GM19238 (cell line): ENCODE measurements at regions not wholly inside any gene's neighbourhood (a gene's known extent, or its start where the extent isn't known, plus 50 kb on each side); places are given as distances from the start of the nearest gene placed in this dataset.
"Not testable (repeated sequence)": the region's sequence is repeated elsewhere in the genome, so short reads cannot be mapped to it uniquely, and the experiment has no call there.

Source experiments
- DNase-seq: peaks from one replicate; pipeline ENCODE4 v3.0.0; 2011; ENCODE audit warnings: low spot score; ENCODE audit not compliant: insufficient read length

GRCh38 chr5:105330185-105330584, 1767.6 kb upstream of the NUDT12 start:
- no peak for DNase-seq

GRCh38 chr5:105304859-105305258, 1742.3 kb upstream of the NUDT12 start:
- DNase-seq = no peak

GRCh38 chr5:105288946-105289345, 1726.4 kb upstream of the NUDT12 start:
- DNase-seq = no peak

DNA sequence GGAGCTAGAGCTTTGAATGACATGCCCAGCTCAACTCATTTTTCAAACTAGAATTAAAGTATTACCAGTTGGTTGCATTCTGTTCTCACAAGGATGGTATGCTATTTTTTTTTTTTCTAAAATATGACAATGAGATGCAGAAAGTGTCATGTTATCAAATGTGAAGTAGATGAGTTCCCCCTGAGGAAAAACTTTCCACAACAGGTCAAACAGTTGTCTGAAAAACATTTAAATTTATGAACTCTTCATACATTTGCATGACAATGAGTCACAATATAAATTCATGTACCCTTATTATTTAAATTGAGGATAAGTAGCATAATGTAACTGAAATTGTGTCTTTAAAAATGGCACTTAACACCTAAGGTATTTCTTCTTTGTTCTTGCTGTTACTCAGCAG, 1720.5 kb upstream of the NUDT12 start:
- DNase-seq = no peak

- no peak for DNase-seq
Observed at GRCh38 chr5:105274079-105274478, 1711.5 kb upstream of the NUDT12 start.

- DNase-seq = no peak
Observed at GRCh38 chr5:105263515-105263914, 1700.9 kb upstream of the NUDT12 start.

DNA sequence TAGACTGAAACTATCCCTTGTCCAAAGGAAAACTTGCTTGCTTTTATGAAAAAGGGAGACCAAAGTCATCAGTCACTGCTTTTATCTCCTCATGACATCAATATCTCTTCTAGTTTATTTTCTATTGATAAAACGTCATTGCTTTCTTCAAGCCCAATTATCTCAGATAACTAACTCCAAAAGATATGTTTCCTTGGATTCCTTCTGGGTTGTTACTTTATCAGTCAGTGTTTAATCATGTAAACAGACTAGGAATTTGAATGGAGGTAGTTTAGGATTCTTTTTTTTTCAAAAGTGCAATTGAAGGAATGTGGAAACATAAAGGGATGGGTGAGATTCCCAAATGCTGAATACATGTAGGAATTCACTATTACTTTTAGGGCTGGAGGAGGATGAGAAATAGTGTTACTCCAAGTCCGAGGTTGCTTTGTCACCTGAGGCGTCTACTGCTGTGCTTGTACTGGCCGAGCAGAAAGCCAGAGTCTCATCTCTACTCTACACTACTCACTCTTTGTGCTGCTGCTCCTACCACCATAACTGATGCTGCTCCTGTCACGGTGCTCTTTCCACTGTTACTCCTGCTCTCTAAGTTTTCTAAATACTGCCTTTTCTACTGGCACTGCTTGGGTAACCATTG, 1697.1 kb upstream of the NUDT12 start:
- DNase-seq = no peak

DNA sequence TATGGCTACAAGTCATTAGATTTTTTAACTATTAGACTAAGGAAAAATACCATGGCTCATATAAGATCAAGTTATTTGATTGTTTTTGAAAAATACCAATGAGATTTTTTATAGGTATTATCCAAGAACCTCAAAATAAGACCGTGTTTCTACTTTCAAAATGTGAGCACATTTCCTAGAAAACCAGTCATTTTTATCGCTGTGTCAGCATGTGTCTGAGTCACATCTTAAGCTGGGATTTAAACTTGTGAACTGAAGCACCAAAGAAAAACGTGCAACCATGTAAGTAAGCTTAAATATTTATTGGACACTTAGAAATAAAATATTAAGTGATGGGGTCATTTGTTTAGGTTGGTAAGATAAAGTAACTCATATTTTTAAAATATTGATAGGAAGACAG, 1676.0 kb upstream of the NUDT12 start:
- DNase-seq = no peak

- DNase-seq = no peak
Observed at GRCh38 chr5:105230516-105231157, 1668.0 kb upstream of the NUDT12 start.

GRCh38 chr5:105218018-105218417, 1655.4 kb upstream of the NUDT12 start:
- no peak for DNase-seq

- no peak for DNase-seq
Observed at GRCh38 chr5:105213078-105213477, 1650.5 kb upstream of the NUDT12 start.

- no peak for DNase-seq
Observed at GRCh38 chr5:105207066-105207465, 1644.5 kb upstream of the NUDT12 start.

- DNase-seq = no peak
Observed at GRCh38 chr5:105197531-105197930, 1634.9 kb upstream of the NUDT12 start.

GRCh38 chr5:105195765-105196164, 1633.2 kb upstream of the NUDT12 start:
- no peak for DNase-seq

GRCh38 chr5:105172918-105173317, 1610.3 kb upstream of the NUDT12 start:
- DNase-seq = no peak

DNA sequence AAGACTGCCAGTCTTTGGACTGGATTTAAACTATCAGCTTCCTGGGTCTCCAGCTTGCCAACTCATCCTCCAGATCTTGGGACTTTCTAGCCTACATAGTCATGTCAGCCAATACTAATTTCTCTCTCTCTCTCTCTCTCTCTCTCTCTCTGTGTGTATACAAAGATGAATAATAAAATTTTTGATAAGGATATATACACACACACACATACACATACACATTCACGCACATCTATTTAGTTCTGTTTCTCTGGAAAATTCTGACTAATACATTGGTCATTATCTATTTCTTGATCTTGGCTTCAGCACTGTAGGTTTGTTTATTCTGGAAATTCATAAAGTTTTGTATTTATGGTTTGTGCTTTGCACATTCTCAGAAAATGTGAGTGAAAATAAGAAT, 1606.2 kb upstream of the NUDT12 start:
- DNase-seq = no peak

DNA sequence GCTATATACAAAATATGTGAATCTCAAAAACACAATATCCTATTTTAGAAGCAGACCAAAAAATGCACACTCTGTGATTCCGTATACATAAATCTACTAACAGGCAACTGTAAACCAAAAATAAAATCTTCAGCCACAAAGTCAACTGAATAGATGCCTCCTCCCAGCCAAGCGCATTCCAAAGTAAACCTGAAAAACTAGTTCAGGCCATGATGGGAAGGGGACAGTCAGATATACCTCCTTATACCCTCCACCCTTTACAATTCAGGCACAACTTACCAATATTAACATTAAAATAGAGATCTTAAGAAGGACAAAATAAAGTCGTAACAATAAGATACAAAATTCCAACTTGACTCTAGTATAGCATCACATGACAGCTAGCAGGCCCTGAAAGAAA, 1604.5 kb upstream of the NUDT12 start:
- DNase-seq = no peak

DNA sequence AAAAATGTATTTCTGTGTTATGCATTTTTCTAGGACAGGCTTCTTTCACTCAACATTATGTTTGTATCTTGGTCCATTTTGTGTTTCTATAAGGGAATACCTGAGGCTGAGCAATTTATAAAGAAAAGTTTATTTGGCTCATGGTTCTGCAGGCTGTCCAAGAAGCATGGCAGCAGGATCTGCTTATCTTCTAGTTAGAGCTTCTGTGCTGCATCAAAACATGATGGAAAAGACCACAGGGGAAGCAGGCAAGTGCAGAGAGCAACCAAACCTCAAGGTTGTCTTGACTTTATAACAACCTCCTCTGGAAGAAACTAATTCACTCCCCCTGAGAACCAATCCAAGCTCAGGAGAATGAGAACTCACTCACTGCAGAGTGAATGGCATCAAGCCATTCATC, 1601.0 kb upstream of the NUDT12 start:
- no peak for DNase-seq

GRCh38 chr5:105162557-105162956, 1600.0 kb upstream of the NUDT12 start:
- not testable (repeated sequence) for DNase-seq

- DNase-seq = no peak
Observed at GRCh38 chr5:105158526-105158925, 1595.9 kb upstream of the NUDT12 start.

GRCh38 chr5:105150323-105150722, 1587.7 kb upstream of the NUDT12 start:
- DNase-seq = no peak

GRCh38 chr5:105146867-105147266, 1584.3 kb upstream of the NUDT12 start:
- DNase-seq = no peak

DNA sequence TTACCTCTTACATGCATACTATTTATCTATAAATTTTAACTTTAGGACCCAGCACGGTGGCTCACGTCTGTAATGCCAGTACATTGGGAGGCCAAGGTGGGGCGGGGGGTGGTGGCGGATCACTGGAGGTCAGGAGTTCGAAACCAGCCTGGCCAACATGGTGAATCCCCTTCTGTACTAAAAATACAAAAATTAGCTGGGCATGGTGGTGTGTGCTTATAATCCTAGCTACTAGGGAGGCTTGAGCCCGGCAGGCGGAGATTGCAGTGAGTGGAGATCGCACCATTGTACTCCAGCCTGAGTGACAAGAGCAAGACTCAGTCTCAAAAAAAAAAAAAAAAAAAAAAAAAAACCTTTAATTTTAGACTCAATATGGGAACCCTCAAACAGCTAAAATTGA, 1582.6 kb upstream of the NUDT12 start:
- no peak for DNase-seq
